CD1c-positive myeloid dendritic cell (primary cell): ENCODE measurements at regions not wholly inside any gene's neighbourhood (a gene's known extent, or its start where the extent isn't known, plus 50 kb on each side); places are given as distances from the start of the nearest gene placed in this dataset.

ENCODE experiments used
- DNase-seq: peaks from one replicate; pipeline ENCODE4 v3.0.0-alpha.2; 2016; ENCODE audit errors: extremely low spot score

DNA sequence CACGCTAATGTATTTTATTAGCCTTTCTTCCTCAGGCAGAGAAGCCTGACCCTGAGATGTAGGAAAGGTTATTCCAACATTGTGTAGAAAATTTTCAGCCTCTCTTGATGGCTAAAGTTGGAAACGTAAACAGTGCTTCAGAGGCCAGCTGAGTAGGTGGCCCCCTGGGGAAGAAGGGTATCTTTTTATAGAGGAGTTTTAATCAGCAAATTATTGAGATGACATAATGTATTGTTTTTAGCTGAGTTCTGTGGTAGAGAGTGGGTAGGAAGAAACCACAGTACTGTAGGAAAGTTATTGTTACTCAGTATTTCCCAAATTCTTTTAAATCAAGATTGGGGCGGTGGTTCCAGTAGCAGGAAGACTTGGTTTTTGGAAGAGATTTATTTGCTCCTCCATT, 268.8 kb downstream of the DLEU7 start:
- no peak for DNase-seq

DNA sequence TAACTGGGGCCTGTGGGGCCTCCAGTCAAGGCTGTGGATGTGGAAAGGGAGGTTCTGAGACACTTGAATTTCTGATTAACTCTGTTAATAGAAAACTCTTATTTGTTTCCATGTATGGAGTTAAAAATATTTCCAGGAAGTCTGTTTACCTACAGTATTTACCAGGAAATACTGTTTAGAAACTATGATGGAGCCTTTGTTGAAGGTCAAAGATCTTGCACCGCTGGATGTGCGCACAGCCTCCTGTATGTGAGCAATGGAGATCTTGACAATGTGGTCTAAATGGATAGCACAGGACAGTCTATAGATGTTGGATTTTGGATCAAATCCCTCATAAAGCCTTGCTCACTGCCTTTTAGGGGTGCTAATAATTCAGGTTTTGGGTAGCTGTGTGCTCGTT, 268.4 kb downstream of the DLEU7 start:
- DNase-seq, result no peak

DNA sequence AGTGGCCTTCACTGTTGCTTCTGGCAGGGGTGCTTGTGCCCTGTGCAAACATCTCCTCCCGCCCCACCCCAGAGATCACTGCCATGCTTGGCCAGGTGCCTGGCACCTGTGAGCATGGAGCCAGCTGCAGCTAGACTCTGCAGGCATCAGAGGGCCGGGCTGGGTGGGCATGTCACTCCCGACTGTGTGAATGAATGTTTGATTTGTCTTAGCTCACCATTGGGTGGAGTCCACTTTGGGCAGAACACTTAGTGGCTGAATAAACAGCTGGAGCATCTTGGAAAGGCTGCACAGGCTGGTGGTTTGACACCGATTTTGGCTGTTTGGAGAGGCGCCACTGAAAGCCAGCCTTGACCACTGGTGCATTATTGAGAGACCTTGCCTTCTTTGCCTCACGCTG, 267.3 kb downstream of the DLEU7 start:
- DNase-seq, result no peak

DNA sequence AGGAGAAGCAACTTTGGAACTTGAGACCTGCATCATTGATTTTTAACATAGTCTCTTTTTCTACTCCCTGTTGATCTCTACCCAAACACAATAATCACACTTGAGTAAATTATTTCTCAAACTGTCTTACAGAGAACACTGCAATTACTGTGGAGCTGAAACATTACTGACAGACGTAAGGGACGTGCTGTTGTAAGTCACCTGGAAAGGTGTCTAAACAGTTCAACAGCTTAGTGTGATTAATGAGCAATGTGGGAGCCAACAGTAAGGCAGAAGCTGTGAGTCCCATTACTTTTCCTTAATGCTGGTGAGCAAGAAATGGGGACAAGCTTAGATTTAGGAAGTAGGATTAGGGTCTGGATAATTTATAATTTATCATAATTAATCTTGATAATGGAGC, 265.7 kb downstream of the DLEU7 start:
- no peak for DNase-seq

DNA sequence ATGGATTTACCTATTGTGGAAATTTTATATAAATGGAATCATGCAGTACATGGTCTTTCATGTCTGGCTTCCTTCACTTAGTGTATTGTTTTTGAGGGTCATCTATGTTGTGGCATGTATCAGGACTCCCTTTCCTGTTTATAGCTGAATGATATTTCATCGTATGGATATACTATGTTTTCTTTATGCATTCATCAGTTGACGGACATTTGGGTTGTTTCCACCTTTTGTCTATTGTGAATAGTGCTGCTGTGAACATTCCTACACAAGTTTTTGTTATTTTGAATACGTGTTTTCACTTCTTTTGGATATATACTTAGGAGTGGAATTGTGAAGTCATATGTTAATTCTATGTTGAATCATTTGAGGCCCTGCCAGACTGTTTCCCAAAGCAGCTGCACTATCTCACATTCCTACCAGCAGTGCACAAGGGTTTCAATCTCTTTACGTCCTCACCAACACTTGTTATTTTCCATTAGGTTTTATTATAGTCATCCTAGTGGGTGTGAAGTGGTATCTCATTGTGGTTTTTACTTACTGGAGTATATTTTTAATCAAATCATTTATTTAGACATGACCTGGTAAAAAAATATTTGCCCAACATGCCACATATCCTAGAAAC, 262.7 kb downstream of the DLEU7 start:
- DNase-seq, result no peak

DNA sequence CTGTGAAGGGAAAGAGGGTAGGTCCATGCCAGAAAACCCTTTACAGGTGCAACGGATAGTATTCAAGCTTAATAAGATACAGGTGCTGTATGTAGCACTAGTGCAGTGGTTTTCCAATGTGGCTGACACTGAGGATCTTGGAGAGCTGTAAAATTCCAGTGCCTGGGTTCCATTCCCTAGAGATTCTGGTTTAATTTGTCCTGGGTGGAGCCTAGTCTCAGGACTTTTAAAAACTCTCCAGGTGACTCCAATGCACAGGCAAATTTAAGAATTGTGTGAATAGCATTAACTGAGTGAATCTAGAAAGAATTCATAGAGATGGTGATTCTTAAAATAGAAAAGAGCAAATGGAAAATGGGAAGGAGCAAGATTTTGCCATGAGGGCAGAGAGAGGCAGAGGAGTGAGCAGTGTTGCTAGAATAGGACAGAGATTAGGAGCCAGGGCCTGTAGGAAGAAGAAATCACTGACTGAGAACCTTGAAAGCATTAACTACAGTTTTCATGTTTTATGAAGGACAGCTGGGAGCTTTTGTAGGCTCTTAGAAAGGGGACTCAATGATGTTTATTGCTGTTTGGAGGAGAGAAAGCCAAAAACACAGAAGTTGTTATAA, 261.8 kb downstream of the DLEU7 start:
- no peak for DNase-seq

DNA sequence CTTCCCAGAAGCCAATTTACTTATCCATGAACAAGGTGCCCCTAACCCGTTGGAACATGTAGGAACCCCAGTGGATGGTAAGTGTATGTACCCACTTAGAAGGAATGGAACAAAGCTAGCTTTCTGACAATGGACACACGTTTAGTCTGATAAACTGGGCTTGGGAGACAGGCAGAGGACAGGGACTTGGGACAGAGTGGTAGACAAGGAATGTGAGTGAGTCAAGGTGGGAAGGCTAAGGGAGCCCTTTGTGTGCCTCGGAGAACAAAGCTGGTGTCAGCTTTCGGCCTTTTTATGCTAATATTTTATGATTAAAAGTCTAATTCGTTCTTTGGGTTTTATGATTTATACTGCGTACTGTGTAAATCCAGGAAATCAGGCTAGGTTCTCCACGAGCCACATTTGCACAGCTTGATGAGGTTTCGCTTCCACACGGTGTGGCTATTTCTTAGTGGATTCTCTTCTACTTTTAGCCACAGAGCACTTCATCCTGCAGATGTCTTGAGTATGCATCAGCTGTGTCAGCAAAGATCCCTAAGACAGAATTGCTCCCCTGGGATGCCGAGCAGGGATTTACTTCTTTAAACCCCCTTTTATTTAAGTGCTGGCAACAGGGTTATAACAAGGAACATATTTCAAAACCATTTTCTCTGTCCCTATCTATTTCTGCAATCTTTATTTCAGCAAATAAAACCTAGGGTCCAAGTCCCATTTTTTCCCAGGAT, 258.5 kb downstream of the DLEU7 start:
- no peak for DNase-seq

DNA sequence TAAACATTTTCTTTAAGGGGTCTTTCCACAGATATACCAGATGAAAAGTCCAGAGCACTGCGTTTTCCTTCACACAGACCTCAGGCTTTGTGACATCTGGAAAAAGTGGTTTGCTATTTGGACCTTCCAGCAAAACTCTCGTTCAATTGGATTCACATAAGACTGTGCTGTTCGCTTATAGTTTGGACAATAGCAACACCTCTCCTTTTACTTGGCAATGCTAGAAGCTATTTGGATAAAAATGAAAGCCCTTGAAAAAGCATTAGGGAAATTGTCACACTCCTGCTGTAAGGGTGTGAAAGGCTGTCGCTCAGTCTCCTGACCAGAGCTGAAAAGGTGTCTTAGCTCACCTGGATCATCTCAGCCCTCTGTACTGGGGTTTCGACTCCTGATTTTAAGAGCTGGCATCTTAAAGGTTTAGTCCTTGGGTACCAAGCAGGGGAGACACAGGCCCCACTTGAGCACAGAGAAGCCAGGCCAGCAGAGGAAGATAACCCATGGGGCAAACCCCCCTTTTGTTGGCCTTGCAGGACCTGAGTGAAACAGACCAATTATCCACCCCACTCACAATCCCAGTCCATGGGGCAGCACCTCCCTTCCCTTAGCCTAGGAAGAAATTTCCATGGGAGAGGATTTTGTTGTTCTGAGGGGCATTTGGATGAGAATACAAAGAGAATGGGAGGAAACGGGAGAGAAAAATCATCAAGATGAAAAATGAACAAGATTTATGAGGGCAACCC, 257.6 kb downstream of the DLEU7 start:
- no peak for DNase-seq

DNA sequence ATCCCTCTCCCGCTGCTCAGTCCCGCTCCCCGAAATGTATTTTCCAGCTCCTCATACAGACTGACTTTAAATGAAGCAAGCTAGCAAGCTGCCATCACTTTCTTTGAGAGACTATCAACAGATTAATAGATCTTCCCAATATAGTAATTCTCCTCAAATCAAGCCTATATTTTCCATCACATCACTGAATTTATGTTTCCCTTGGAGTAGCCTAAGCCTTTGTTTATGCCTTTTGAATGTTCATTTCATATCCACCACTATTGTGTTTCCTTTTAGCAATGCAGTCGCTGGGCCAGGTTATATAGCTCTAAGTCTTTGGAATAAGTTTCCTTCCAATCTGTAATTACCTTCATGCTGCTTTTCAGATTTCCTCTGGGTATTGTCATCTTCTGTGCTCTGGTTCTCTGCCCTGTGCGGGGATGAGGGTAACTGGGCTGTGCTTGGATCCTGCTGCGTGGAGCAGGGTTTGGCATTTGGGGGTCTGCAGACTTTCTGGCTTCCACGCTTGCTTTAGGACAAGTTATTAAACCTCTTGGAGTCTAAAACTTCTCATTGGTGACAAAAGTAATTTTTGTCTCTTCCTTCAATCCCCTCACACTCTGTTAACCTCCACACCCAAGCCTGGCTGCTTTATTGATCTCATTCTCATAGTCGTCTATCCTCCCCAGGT, 256.9 kb downstream of the DLEU7 start:
- no peak for DNase-seq

DNA sequence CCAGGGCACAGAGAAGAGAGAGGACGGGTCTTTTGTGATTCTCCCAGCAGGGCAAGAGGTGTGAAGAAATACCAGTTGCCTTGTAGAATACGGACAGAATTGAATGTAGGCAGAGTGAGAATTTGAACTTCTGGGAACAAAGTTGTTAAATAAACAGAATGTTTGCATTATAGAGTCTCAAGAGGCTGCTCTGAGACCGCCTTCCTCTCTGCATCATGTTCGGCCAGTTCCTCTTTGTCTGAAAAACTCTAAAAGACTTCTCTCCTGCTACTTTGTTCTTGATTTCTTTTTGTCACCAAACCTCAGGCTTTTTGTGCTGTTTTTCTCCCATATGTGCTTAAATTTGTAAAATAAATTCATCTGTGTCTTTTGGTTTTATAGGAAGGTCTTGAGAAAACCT, 256.4 kb downstream of the DLEU7 start:
- DNase-seq, result peak; percentile 30

DNA sequence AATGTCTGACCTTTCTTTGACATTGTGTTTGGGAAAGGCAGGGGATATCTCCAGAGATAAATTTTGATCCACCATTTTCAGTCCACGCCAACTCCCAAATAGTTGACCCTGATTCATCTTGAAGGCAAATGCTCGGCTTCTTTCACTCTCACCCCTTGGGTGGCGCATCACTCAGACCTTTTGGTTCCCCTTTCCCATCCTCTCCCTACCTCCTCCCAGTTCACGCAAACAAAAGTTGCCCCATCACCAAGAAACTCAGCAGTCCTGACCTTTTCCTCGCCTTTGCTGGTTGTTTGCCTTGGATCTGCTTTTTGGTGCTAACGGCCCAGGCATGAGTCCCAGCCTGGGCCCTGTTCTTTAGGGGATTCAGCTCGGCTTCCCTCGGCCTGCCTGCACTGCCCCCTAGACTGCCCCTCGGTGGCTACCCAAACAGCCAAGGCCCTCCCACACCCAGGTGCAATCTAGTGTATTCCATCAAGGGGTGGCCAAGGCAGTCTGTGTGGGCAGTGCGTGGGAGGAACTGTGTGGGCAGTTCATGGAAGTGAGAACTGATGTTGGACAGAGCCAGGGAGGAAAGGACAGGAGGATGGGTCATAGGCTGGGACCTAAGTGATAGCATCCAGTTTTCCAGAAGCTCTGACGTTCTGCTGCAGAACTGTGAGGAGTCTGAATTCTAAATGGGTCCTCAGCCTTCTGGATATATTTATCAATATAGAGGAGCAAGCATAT, 255.7 kb downstream of the DLEU7 start:
- DNase-seq, result peak; percentile 36

DNA sequence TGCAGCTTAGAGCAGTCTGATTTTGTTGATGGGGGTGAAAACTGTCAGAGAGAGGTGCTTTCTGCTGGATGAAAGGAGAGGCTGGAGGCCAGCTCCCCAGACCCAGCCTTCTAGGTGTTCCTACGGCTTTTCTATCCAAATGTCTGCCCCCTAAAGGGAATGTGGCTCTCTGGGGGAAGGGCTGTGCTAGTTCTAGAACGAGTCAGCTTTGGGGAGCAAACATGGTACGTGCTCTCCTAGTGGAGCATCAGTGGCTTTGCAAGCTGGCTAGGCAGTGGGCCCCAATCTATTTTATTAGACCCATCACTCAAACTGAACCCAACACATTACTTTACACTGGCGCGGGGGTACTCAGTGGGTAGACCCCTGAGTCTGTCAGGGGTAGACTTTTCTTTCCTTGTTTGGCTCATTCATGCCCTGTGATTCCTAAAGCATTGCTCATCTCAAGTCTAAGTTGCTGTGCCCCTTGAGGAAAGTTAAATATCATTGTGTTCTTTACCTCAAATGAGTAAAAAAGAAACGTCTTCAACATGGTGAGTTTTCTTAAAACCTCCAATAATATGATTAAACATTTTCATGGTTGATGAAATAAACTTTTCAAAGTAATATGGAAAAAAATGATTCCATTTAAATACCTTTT, 254.9 kb downstream of the DLEU7 start:
- DNase-seq, result no peak

DNA sequence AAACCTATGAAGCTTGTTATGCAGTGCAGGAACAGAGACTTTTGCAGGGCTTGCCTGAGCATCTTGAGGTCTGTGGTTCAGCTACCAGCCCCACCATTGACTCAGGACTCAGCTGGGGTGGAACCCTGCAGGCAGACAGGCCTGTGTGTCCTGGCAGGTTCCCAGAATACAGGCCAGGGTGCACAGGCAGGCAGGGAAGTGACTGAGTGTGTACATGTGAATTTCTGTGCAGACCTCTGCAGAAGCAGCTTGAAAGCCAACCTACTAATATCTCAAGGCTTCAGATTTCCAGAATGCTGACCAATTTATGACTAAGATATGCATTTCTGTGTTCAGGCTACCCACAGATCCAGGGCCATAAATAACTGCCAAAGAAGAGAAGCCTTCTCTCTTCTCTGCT, 254.4 kb downstream of the DLEU7 start:
- no peak for DNase-seq

DNA sequence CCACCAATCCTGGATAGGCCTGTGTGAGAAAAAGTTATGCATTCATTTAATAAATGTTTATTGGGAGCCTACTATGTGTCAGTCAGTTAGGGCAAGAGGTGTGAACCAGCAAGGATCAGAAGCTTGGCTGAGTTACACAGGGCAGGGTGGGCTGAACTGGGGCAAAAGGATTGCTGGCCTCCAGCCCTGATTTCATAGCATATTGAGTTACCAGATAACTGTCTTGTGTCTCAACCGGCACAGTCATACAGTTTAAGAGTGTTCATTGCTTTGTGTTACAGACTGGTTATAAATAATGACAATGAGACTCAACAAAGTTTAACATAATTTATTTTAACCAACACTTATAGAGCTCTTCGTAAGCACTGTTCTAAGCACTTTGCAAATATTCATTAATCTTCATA, 253.8 kb downstream of the DLEU7 start:
- no peak for DNase-seq

DNA sequence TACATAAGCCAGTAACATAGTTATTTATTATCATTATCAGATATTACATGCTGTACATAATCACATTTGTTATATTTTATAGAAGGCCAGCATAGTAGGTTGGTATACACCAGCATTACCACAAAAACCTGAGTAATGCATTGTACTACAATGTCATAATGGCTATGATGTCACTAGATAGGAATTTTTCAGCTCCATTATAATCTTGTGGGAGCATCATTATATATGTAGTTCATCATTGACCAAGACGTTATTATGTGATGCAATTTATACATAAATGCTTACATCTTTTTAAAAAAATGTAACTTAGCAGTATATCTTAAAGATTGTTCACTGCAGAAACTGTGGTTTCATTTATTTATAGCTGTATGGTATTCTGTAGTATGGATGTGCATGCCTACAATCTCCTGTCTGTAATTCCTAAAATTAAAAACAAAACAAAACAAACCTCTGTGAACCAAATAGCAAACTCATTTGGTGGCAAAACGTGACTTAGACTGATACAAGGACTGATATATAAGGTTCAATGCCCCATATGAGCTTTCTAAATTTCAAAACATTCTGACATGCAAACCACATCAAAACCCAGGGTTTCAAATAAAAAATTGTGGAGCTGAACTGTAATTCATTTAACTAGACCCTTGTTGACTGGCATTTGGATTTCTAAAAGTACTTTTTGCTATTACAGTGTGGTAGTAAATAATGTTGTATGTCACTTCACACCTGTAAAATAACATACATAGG, 250.9 kb downstream of the DLEU7 start:
- no peak for DNase-seq

DNA sequence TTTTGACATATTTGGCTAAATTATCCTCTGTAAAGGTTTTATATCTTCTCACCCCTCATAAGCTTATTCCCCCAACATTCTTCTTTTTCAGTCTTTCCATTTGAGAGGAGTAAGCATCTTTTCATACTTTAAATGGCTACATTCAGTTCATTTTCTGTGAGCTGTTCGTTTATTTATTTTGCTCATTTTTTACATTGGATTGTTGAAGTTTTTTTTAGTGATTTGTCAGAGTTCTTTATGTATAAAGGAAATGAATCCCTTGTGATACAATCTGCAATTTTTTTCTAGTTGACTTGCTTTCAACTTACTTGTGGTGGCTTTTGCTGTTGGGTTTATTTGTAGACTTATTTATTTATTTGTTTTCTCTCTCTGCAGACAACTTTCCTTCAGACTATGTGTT, 250.3 kb downstream of the DLEU7 start:
- DNase-seq, result no peak

DNA sequence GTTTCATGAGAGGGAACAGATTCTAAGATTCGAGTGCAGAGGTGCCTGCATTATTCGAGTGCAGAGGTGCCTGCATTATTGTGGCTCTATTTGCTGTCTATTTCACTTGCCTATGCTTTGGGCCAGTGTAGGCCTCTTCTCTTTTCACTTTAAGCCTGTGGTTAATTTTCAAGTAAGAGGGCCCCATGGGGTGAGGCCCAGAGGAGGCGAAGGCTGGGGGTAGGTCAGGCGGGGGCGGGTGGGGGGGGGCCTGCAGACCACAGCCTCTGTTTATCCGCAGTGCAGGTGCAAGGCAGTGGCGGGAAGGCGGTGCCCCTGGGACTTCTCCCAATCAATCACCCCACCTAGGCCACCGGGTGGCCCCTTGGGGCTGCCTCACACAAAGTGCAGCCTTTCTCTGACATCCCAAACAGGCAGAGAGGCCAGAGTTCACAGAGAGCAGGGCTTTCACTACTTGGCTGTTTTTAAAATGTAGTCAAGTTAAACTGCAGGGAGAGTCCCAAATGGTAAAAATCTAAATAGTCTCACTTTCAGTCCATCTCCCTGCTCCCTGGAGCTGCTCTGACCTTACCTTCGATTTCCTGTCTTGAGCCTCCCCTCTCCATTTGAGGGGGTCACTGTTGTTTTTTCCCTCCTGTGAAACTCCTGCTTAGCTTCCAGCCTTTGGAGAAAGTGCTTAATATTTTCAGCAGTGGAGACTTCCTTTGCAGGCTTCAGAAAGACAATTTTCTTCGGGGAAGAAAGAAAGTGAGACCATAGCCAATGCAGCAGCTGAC, 249.0 kb downstream of the DLEU7 start:
- DNase-seq, result no peak

DNA sequence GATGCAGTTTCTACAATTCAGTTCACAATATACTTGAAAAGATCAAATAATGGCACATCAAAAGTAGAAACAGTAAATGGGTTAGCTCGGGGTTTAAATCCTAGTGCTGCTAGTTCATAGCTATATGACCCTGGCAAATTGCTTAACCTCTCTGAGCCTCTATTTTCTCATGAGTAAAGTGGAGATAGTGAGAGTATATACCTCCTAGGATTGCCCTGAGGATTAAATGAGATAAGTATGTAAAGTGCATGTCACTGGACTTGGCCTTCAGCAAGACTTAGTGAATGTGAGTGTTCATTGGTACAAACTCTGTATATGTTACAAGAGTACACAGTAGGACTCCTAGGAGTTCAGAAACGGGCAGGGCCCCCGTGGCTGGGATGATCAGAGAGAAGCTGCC, 248.3 kb downstream of the DLEU7 start:
- DNase-seq, result no peak

DNA sequence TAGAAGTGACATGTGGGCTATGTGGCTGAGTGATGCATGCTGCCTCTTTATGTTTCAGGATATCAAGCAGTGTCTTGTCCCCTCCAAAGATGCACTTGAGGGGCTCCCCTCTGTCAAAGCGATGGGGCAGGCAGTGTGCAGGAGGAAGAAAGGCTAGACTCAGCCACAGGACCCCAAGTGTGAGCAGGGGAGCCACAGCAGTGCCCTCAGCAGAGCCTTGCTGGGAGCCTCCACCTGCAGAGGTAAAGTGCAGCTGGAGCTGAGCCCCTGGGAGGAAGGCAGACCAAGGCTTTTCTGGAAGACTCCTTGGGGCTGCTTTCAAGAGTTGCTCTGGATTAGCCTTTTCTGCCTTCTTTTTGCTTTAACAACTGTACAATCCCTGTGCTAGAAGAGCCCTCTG, 247.3 kb downstream of the DLEU7 start:
- DNase-seq, result no peak
